Liver (tissue), 8 donors: ENCODE measurements at regions not wholly inside any gene's neighbourhood (a gene's known extent, or its start where the extent isn't known, plus 50 kb on each side); places are given as distances from the start of the nearest gene placed in this dataset.

ENCODE experiments used
- DNase-seq: peaks from one replicate; pipeline ENCODE4 v3.0.0-alpha.2; 2017; ENCODE audit warnings: low spot score
- H3K27ac ChIP-seq, 2 donors: one replicate each; pipeline ENCODE4 v1.7.0; 2013; ENCODE audit warnings: inconsistent platforms in 2 of 2, low read length in 2 of 2, control low read depth in 1 of 2, low read depth in 1 of 2, mild to moderate bottlenecking in 1 of 2
- H3K27me3 ChIP-seq, 4 donors: one replicate each; pipeline versions ENCODE4 v1.6.1 to v1.7.0; 2013; ENCODE audit warnings: low read length in 3 of 4, inconsistent platforms in 1 of 4, mild to moderate bottlenecking in 1 of 4, moderate library complexity in 1 of 4; ENCODE audit not compliant: control insufficient read depth in 4 of 4, insufficient read depth in 4 of 4
- H3K36me3 ChIP-seq, 4 donors: one replicate each; pipeline versions ENCODE4 v1.6.1 to v1.7.0; 2013; ENCODE audit warnings: low read length in 3 of 4, mild to moderate bottlenecking in 3 of 4, low read depth in 1 of 4, moderate library complexity in 1 of 4; ENCODE audit not compliant: control insufficient read depth in 4 of 4, insufficient read depth in 3 of 4
- H3K4me1 ChIP-seq, 4 donors: one replicate each; pipeline versions ENCODE4 v1.6.1 to v1.7.0; 2013; ENCODE audit warnings: low read length in 3 of 4, mild to moderate bottlenecking in 3 of 4, moderate library complexity in 1 of 4; ENCODE audit not compliant: control insufficient read depth in 4 of 4, insufficient read depth in 4 of 4
- H3K4me3 ChIP-seq, 3 donors: one replicate each; pipeline versions ENCODE4 v1.6.1 to v1.7.0; 2013; ENCODE audit warnings: low read length in 3 of 3, control low read depth in 1 of 3, low read depth in 1 of 3, mild to moderate bottlenecking in 1 of 3
- H3K9ac ChIP-seq, 2 donors: one replicate each; pipeline ENCODE4 v1.7.0; 2013; ENCODE audit warnings: low read length in 2 of 2, mild to moderate bottlenecking in 2 of 2, moderate library complexity in 2 of 2, control low read depth in 1 of 2, low read depth in 1 of 2
- H3K9me3 ChIP-seq, 4 donors: one replicate each; pipeline versions ENCODE4 v1.6.1 to v1.7.0; 2013; ENCODE audit warnings: low read length in 3 of 4; ENCODE audit not compliant: control insufficient read depth in 4 of 4
- EGR1 ChIP-seq, 2 donors: IDR thresholded peaks; 2 replicates each; pipeline ENCODE4 v1.6.1; 2016 to 2018; ENCODE audit warnings: antibody characterized with exemption in 2 of 2, low read depth in 2 of 2
- FOXA1 ChIP-seq: IDR thresholded peaks from 2 replicates; pipeline ENCODE4 v1.6.1; 2016; ENCODE audit warnings: antibody characterized with exemption
- FOXA2 ChIP-seq: IDR thresholded peaks from 2 replicates; pipeline ENCODE4 v1.6.1; 2016; ENCODE audit warnings: antibody characterized with exemption
- GABPA ChIP-seq, 2 donors: IDR thresholded peaks in 1 of 2; conservative IDR thresholded peaks in 1 of 2; 2 replicates each; pipeline ENCODE4 v1.6.1; 2016; ENCODE audit warnings: antibody characterized with exemption in 2 of 2, mild to moderate bottlenecking in 1 of 2, moderate library complexity in 1 of 2
- HNF4A ChIP-seq, 2 donors: conservative IDR thresholded peaks; 2 replicates each; pipeline ENCODE4 v1.6.1; 2016; ENCODE audit warnings: antibody characterized with exemption in 2 of 2, mild to moderate bottlenecking in 2 of 2
- HNF4G ChIP-seq: IDR thresholded peaks from 2 replicates; pipeline ENCODE4 v1.6.1; 2016; ENCODE audit warnings: antibody characterized with exemption
- JUND ChIP-seq, 2 donors: IDR thresholded peaks; 2 replicates each; pipeline ENCODE4 v1.6.1; 2016; ENCODE audit warnings: antibody characterized with exemption in 2 of 2
- NR2F2 ChIP-seq: IDR thresholded peaks from 2 replicates; pipeline ENCODE4 v1.6.1; 2016; ENCODE audit warnings: antibody characterized with exemption
- RAD21 ChIP-seq, 2 donors: IDR thresholded peaks; 2 replicates each; pipeline ENCODE4 v1.6.1; 2016; ENCODE audit warnings: antibody characterized with exemption in 2 of 2, mild to moderate bottlenecking in 2 of 2
- RXRA ChIP-seq, 2 donors: IDR thresholded peaks; 2 replicates each; pipeline ENCODE4 v1.6.1; 2017 to 2018; ENCODE audit warnings: antibody characterized with exemption in 2 of 2, mild to moderate bottlenecking in 1 of 2
- SP1 ChIP-seq: IDR thresholded peaks from 2 replicates; pipeline ENCODE4 v1.6.1; 2018; ENCODE audit warnings: antibody characterized with exemption, mild to moderate bottlenecking
- TAF1 ChIP-seq: conservative IDR thresholded peaks from 2 replicates; pipeline ENCODE4 v1.6.1; 2016; ENCODE audit warnings: antibody characterized with exemption, mild to moderate bottlenecking
- YY1 ChIP-seq: IDR thresholded peaks from 2 replicates; pipeline ENCODE4 v1.6.1; 2016; ENCODE audit warnings: antibody characterized with exemption, mild to moderate bottlenecking
- WGBS: extraction: QIAGEN DNeasy Blood & Tissue Kit; methylation state at CpG from one replicate; pipeline ENCODE4 v1.1.7; 2013; 5-methylcytosine and 5-hydroxymethylcytosine counted together
- TF ChIP-seq, protein P1 (sequence below): IDR thresholded peaks from 2 replicates; pipeline ENCODE4 v1.6.1; 2016; ENCODE audit warnings: antibody characterized with exemption
- TF ChIP-seq, protein P2 (sequence below): IDR thresholded peaks from 2 replicates; pipeline ENCODE4 v1.6.1; 2016; ENCODE audit warnings: antibody characterized with exemption, mild to moderate bottlenecking
- TF ChIP-seq, protein P3 (sequence below): fragments of 150-350 bp; IDR thresholded peaks from 2 replicates; pipeline ENCODE4 v1.5.1; 2017; ENCODE audit warnings: improper control_type of control experiment, low read depth, low read length; ENCODE audit not compliant: missing input control
- TF ChIP-seq, protein P4 (sequence below): IDR thresholded peaks from 2 replicates; pipeline ENCODE4 v1.6.1; 2016; ENCODE audit warnings: antibody characterized with exemption
- TF ChIP-seq, protein P5 (sequence below): IDR thresholded peaks from 2 replicates; pipeline ENCODE4 v1.6.1; 2016; ENCODE audit warnings: antibody characterized with exemption
- donor health status: healthy.
- donor health status: healthy.
- donor health status: healthy.
- donor health status: healthy.
- donor health status: healthy.

DNA sequence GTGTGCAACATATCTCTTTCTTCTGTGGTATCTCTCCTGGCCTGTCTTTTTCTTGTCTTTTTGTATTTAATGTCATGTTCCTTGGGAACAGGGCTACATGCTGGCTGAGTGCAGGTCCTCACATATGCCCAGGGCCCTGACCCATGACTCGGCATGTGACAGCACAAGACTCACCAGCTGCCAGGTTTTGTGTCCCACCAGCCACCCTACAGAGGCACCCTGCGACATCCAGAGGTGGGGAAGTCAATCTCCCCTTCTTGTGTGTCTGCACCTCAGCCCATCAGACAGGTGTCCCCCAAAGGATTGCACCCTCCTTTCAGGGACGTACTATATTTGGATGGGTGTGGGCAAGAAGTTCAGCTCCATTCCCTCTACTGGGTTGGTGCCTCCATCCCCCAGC, 576.3 kb downstream of the RNF144B start:
- no peaks in the 10 kb centered on the region for H3K4me1 ChIP-seq
- no peaks in the 10 kb centered on the region for H3K27me3 ChIP-seq
- H3K4me3 ChIP-seq, result no peak overlapping the region
- H3K27ac ChIP-seq, result no peak overlapping the region
- H3K9ac ChIP-seq, result no peak overlapping the region
- TF ChIP-seq HNF4G (no peak), YY1 (no peak)
- TF ChIP-seq, protein P1, sequence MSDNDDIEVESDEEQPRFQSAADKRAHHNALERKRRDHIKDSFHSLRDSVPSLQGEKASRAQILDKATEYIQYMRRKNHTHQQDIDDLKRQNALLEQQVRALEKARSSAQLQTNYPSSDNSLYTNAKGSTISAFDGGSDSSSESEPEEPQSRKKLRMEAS, result no peak
- H3K9me3 ChIP-seq, result no peaks in the 10 kb centered on the region
- H3K36me3 ChIP-seq, result no peaks in the 10 kb centered on the region
- no peak for DNase-seq
- WGBS, result 82% methylated on average over 3 of the region's 3 CpGs

DNA sequence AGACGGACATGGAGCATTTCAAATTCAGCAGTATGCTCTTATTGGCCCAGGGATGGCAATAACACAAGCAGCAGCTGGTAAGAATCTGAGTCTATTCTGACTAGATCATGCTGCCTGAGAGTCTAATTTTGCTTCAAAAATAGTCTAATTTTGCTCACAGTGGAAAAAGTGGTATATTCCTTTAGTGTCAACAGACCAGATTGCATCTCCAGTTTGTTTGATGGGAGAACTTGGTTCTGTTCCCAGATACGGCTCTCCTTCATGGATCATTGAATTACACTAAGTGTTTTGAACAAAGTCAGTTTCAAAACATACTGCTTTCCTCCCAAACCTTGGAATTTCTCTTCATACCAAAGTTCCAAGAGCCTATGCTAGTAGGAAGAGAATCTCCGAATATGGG, 586.1 kb downstream of the RNF144B start:
- Histone ChIP-seq H3K9ac (no peak overlapping the region), H3K36me3 (no peaks in the 10 kb centered on the region), H3K27ac (no peak overlapping the region), H3K27me3 (no peaks in the 10 kb centered on the region), H3K4me1 (peaks cover 0 to 7% (median 2%) of the 10 kb centered on the region in 4 donors), H3K4me3 (no peak overlapping the region), H3K9me3 (no peaks in the 10 kb centered on the region)
- WGBS, result 55% methylated on average over 3 of the region's 3 CpGs
- TF ChIP-seq RAD21 (IDR thresholded peaks at IDR 0.05), result no peak
- no peak for TF ChIP-seq NR2F2
- TF ChIP-seq, protein P2, sequence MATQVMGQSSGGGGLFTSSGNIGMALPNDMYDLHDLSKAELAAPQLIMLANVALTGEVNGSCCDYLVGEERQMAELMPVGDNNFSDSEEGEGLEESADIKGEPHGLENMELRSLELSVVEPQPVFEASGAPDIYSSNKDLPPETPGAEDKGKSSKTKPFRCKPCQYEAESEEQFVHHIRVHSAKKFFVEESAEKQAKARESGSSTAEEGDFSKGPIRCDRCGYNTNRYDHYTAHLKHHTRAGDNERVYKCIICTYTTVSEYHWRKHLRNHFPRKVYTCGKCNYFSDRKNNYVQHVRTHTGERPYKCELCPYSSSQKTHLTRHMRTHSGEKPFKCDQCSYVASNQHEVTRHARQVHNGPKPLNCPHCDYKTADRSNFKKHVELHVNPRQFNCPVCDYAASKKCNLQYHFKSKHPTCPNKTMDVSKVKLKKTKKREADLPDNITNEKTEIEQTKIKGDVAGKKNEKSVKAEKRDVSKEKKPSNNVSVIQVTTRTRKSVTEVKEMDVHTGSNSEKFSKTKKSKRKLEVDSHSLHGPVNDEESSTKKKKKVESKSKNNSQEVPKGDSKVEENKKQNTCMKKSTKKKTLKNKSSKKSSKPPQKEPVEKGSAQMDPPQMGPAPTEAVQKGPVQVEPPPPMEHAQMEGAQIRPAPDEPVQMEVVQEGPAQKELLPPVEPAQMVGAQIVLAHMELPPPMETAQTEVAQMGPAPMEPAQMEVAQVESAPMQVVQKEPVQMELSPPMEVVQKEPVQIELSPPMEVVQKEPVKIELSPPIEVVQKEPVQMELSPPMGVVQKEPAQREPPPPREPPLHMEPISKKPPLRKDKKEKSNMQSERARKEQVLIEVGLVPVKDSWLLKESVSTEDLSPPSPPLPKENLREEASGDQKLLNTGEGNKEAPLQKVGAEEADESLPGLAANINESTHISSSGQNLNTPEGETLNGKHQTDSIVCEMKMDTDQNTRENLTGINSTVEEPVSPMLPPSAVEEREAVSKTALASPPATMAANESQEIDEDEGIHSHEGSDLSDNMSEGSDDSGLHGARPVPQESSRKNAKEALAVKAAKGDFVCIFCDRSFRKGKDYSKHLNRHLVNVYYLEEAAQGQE, result no peak
- TF ChIP-seq YY1, result no peak
- TF ChIP-seq TAF1, result no peak
- no peak for TF ChIP-seq GABPA (IDR thresholded peaks at IDR 0.05 in 1 of 2, conservative IDR thresholded peaks at IDR 0.05 in 1 of 2)
- TF ChIP-seq HNF4A (conservative IDR thresholded peaks at IDR 0.05), result no peak
- TF ChIP-seq FOXA2, result no peak
- no peak for TF ChIP-seq FOXA1
- TF ChIP-seq, protein P3, sequence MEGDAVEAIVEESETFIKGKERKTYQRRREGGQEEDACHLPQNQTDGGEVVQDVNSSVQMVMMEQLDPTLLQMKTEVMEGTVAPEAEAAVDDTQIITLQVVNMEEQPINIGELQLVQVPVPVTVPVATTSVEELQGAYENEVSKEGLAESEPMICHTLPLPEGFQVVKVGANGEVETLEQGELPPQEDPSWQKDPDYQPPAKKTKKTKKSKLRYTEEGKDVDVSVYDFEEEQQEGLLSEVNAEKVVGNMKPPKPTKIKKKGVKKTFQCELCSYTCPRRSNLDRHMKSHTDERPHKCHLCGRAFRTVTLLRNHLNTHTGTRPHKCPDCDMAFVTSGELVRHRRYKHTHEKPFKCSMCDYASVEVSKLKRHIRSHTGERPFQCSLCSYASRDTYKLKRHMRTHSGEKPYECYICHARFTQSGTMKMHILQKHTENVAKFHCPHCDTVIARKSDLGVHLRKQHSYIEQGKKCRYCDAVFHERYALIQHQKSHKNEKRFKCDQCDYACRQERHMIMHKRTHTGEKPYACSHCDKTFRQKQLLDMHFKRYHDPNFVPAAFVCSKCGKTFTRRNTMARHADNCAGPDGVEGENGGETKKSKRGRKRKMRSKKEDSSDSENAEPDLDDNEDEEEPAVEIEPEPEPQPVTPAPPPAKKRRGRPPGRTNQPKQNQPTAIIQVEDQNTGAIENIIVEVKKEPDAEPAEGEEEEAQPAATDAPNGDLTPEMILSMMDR, result no peak
- TF ChIP-seq, protein P4, sequence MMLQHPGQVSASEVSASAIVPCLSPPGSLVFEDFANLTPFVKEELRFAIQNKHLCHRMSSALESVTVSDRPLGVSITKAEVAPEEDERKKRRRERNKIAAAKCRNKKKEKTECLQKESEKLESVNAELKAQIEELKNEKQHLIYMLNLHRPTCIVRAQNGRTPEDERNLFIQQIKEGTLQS, result no peak
- TF ChIP-seq, protein P5, sequence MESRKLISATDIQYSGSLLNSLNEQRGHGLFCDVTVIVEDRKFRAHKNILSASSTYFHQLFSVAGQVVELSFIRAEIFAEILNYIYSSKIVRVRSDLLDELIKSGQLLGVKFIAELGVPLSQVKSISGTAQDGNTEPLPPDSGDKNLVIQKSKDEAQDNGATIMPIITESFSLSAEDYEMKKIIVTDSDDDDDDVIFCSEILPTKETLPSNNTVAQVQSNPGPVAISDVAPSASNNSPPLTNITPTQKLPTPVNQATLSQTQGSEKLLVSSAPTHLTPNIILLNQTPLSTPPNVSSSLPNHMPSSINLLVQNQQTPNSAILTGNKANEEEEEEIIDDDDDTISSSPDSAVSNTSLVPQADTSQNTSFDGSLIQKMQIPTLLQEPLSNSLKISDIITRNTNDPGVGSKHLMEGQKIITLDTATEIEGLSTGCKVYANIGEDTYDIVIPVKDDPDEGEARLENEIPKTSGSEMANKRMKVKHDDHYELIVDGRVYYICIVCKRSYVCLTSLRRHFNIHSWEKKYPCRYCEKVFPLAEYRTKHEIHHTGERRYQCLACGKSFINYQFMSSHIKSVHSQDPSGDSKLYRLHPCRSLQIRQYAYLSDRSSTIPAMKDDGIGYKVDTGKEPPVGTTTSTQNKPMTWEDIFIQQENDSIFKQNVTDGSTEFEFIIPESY, result no peak
- no peak for TF ChIP-seq SP1
- TF ChIP-seq, protein P1, result no peak
- no peak for TF ChIP-seq JUND (IDR thresholded peaks at IDR 0.05)
- TF ChIP-seq RXRA (IDR thresholded peaks at IDR 0.05), result no peak
- no peak for TF ChIP-seq HNF4G
- TF ChIP-seq EGR1 (IDR thresholded peaks at IDR 0.05; ENCODE audit: low read depth in 2 of 2), result no peak
- no peak for DNase-seq
